Parathyroid adenoma (tissue), 2 donors: ENCODE measurements at regions not wholly inside any gene's neighbourhood (a gene's known extent, or its start where the extent isn't known, plus 50 kb on each side); places are given as distances from the start of the nearest gene placed in this dataset.

Experiments
- H2AFZ ChIP-seq: fragments of 300-600 bp; sonication (generic); one replicate; pipeline ENCODE4 v1.7.0; 2017; ENCODE audit warnings: antibody characterized with exemption, mild to moderate bottlenecking
- H3K27ac ChIP-seq: fragments of 300-600 bp; sonication (generic); one replicate; pipeline ENCODE4 v1.7.0; 2017
- H3K27me3 ChIP-seq: fragments of 300-600 bp; sonication (generic); one replicate; pipeline ENCODE4 v1.7.0; 2017; ENCODE audit warnings: low read length; ENCODE audit not compliant: control insufficient read depth, insufficient read depth
- H3K36me3 ChIP-seq: fragments of 300-600 bp; sonication (generic); one replicate; pipeline ENCODE4 v1.7.0; 2017; ENCODE audit warnings: low read length; ENCODE audit not compliant: control insufficient read depth, insufficient read depth
- H3K4me1 ChIP-seq: fragments of 300-600 bp; sonication (generic); one replicate; pipeline ENCODE4 v1.7.0; 2017; ENCODE audit warnings: control low read depth
- H3K4me2 ChIP-seq: fragments of 300-600 bp; sonication (generic); one replicate; pipeline ENCODE4 v1.7.0; 2017; ENCODE audit warnings: low read length
- H3K4me3 ChIP-seq: fragments of 300-600 bp; sonication (generic); one replicate; pipeline ENCODE4 v1.7.0; 2017; ENCODE audit warnings: low read depth, low read length
- H3K79me2 ChIP-seq: fragments of 300-600 bp; sonication (generic); one replicate; pipeline ENCODE4 v1.7.0; 2017; ENCODE audit warnings: control low read depth
- H3K9ac ChIP-seq: fragments of 300-600 bp; sonication (generic); one replicate; pipeline ENCODE4 v1.7.0; 2017; ENCODE audit warnings: mild to moderate bottlenecking
- H3K9me3 ChIP-seq: fragments of 300-600 bp; sonication (generic); one replicate; pipeline ENCODE4 v1.7.0; 2017; ENCODE audit warnings: low read length; ENCODE audit not compliant: control insufficient read depth
- TF ChIP-seq, protein P1 (sequence below): fragments of 300-600 bp; sonication (generic); IDR thresholded peaks from one replicate; pipeline ENCODE4 v1.7.0; 2017; ENCODE audit warnings: antibody characterized with exemption, mild to moderate bottlenecking
- donor health status: primary hyperparathyroidism.

DNA sequence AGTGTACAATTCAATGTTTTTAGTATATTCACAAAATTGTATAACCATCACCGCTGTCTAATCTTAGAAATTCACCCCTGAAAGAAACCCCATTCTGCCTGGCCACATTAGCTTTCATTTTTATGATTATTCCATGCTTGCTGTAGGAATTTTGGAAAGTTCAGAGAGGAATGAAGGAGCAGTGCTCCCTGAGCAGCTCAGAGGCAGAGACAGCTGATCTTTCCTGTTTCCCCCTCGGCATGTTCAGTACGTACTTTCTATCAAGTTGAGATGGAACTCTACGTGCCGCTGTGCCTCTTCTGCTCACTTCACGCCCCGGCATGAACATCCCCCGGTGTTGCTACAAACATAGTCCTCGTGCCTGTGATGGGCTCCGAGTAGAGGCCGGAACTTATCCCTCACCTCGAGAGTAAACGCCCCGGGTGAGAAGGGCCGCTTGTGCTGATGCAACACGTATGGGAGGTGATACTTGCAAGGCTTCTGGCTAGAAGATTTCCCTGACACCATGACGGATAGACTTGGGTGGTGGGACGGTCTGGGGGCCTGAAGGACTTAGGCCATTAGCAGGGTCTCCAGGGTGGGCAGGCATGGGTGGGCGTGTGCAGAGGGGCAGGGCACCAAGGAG, 79.2 kb upstream of the CIBAR2 start:
- Histone ChIP-seq H3K4me1 (peaks cover 28% of the 10 kb centered on the region), H3K36me3 (no peaks in the 10 kb centered on the region), H3K4me3 (no peak overlapping the region), H3K27ac (no peak overlapping the region), H3K9ac (no peak overlapping the region), H3K4me2 (no peak overlapping the region), H3K27me3 (no peaks in the 10 kb centered on the region), H3K9me3 (no peaks in the 10 kb centered on the region), H3K79me2 (peaks cover 43% of the 10 kb centered on the region), H2AFZ (no peak overlapping the region)
- TF ChIP-seq, protein P1, sequence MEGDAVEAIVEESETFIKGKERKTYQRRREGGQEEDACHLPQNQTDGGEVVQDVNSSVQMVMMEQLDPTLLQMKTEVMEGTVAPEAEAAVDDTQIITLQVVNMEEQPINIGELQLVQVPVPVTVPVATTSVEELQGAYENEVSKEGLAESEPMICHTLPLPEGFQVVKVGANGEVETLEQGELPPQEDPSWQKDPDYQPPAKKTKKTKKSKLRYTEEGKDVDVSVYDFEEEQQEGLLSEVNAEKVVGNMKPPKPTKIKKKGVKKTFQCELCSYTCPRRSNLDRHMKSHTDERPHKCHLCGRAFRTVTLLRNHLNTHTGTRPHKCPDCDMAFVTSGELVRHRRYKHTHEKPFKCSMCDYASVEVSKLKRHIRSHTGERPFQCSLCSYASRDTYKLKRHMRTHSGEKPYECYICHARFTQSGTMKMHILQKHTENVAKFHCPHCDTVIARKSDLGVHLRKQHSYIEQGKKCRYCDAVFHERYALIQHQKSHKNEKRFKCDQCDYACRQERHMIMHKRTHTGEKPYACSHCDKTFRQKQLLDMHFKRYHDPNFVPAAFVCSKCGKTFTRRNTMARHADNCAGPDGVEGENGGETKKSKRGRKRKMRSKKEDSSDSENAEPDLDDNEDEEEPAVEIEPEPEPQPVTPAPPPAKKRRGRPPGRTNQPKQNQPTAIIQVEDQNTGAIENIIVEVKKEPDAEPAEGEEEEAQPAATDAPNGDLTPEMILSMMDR, result no peak

DNA sequence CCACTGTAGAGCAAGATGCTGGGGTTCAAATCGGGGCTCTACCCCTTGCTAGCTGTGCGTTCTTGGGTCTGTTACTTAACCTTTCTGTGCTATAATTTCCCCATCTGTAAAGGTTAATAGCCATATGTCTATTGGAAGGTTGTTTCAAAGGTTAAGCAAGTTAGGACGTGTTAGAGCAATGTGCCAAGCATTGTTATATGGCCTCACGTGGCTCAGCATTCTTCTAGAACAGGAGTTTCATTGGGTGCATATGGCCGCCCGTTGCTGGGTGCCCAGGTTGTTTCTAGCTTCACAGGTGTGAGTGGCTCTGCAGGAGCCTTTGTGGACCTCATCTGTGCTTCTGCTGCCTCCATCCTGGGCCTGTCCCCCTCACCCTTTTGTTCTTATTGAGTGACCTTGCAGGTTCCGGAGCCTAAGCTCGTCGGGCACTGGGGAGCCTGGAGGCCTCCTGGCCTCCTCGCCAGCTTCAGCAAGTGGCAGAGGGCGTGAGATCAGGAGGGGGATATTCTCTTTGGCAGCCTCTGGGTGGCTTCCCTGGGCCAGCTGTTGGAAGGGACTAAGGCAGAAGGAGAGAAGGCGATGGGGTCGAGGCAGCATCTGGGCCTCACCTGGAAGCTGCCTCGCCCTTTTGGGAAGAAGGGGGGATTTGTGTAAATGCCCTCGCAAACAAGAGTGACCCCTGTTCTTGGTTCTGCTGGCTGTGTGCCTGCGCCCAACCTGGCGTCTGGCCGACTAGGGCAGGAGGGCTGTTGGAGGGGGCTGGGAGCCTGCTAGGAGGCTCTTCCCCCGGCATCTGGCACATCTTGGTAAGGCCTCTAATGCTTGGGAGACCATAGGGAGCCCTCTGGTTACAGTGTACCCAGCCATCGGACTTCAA, 80.2 kb upstream of the CIBAR2 start:
- Histone ChIP-seq H3K27ac (no peak overlapping the region), H3K4me1 (peaks cover 18% of the 10 kb centered on the region)

DNA sequence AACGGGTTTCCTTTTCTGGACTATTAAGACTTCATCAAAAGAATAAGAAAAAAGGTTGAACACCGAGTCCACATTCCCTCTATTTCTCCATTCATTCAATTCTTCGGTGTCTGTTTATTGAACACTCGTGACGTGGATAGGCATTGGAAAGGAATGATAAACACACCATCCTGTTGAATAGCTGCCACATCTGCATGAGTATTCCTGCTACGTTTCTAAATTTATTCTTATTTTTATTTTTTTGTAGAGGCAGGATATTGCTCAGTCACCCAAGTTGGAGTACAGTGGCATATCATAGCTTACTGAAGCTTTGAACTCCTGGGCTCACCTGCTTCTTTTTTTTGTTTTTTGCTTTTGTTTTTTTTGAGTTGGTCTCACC, 80.8 kb upstream of the CIBAR2 start:
- no peaks in the 10 kb centered on the region for H3K9me3 ChIP-seq
- H3K27ac ChIP-seq, result no peak overlapping the region
- no peaks in the 10 kb centered on the region for H3K36me3 ChIP-seq
- H3K79me2 ChIP-seq, result peaks cover 57% of the 10 kb centered on the region
- TF ChIP-seq, protein P1, result no peak
- no peaks in the 10 kb centered on the region for H3K27me3 ChIP-seq
- no peak overlapping the region for H3K9ac ChIP-seq
- no peak overlapping the region for H3K4me2 ChIP-seq
- H2AFZ ChIP-seq, result no peak overlapping the region
- peaks cover 12% of the 10 kb centered on the region for H3K4me1 ChIP-seq
- H3K4me3 ChIP-seq, result no peak overlapping the region

More for the DNA sequence above, 80.2 kb upstream of the CIBAR2 start:
- Histone ChIP-seq H3K4me2 (no peak overlapping the region), H3K9me3 (no peaks in the 10 kb centered on the region), H3K79me2 (peaks cover 52% of the 10 kb centered on the region), H2AFZ (no peak overlapping the region), H3K9ac (no peak overlapping the region), H3K4me3 (no peak overlapping the region), H3K27me3 (no peaks in the 10 kb centered on the region), H3K36me3 (no peaks in the 10 kb centered on the region)
- TF ChIP-seq, protein P1, result no peak

GRCh38 chr16:85193876-85194275, 81.6 kb upstream of the CIBAR2 start:
- H3K4me2 ChIP-seq, result no peak overlapping the region
- no peaks in the 10 kb centered on the region for H3K9me3 ChIP-seq
- TF ChIP-seq, protein P1, result no peak
- no peak overlapping the region for H2AFZ ChIP-seq
- H3K4me3 ChIP-seq, result no peak overlapping the region
- peaks cover 60% of the 10 kb centered on the region for H3K79me2 ChIP-seq
- H3K36me3 ChIP-seq, result no peaks in the 10 kb centered on the region
- peaks cover 6% of the 10 kb centered on the region for H3K4me1 ChIP-seq
- no peak overlapping the region for H3K27ac ChIP-seq
- no peak overlapping the region for H3K9ac ChIP-seq
- no peaks in the 10 kb centered on the region for H3K27me3 ChIP-seq
